Upper lobe of right lung (tissue), 1 donor: ENCODE measurements at regions not wholly inside any gene's neighbourhood (a gene's known extent, or its start where the extent isn't known, plus 50 kb on each side); places are given as distances from the start of the nearest gene placed in this dataset.
A peak's percentile ranks its signal among the peaks of the same experiment; 100 is the strongest.

Experiments used
- ATAC-seq: fragments of 200-7000 bp; cut with Tn5 transposase; one replicate; pipeline ENCODE4 v1.9.1; 2020; ENCODE audit warnings: mild to moderate bottlenecking, moderate library complexity
- DNase-seq: peaks from one replicate; pipeline ENCODE4 v3.0.0-alpha.2; 2020
- H3K27ac ChIP-seq: fragments of 200-600 bp; one replicate; pipeline ENCODE4 v1.8.0; 2022
- H3K27me3 ChIP-seq: fragments of 200-600 bp; one replicate; pipeline ENCODE4 v1.8.0; 2022; ENCODE audit warnings: mild to moderate bottlenecking
- H3K36me3 ChIP-seq: fragments of 200-600 bp; one replicate; pipeline ENCODE4 v1.8.0; 2022
- H3K4me1 ChIP-seq: fragments of 200-600 bp; one replicate; pipeline ENCODE4 v1.8.0; 2022
- H3K4me3 ChIP-seq: fragments of 200-600 bp; one replicate; pipeline ENCODE4 v1.8.0; 2022; ENCODE audit warnings: mild to moderate bottlenecking
- H3K9me3 ChIP-seq: fragments of 200-600 bp; one replicate; pipeline ENCODE4 v1.8.0; 2022
- intact Hi-C: fragments of 100-400 bp; cut with DNase I; formaldehyde crosslinking; loops from one replicate; pipeline ENCODE4 v1.11.0; 2022
- TF ChIP-seq, protein P1 (sequence below): fragments of 200-600 bp; IDR thresholded peaks from one replicate; pipeline ENCODE4 v1.8.0; 2022; ENCODE audit warnings: antibody characterized with exemption
- donor health status: DM: no; HTN: yes; CAD: no; lungs with severe emphysema.

DNA sequence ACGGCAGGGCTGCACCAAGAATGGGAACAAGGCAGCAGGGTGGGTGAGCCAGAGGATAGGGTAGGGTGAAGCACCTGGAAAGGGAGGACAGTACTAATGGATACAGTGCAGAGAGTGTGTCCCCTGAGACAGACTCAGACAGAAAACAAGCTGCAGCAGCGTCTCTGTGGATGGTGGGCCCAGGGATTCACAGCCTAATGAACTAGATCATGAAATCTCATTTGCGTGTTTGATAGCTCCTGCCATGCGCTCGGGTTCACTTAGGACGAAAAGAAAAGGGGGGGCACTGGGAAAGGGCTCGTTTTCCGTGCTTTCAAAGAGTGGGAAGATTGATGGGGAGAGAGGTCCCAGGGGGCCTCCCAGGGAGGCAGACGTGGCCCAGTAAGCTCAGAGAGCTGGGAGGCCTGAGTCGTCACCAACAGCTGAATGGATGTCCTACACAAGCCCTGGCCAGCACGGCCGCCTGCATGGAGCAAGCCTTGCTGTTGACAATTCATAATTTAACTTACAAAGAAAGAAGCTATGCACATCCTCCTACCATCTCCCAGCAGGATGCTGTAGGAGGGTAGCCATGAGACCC, 446.9 kb downstream of the BCOR start:
- TF ChIP-seq, protein P1, sequence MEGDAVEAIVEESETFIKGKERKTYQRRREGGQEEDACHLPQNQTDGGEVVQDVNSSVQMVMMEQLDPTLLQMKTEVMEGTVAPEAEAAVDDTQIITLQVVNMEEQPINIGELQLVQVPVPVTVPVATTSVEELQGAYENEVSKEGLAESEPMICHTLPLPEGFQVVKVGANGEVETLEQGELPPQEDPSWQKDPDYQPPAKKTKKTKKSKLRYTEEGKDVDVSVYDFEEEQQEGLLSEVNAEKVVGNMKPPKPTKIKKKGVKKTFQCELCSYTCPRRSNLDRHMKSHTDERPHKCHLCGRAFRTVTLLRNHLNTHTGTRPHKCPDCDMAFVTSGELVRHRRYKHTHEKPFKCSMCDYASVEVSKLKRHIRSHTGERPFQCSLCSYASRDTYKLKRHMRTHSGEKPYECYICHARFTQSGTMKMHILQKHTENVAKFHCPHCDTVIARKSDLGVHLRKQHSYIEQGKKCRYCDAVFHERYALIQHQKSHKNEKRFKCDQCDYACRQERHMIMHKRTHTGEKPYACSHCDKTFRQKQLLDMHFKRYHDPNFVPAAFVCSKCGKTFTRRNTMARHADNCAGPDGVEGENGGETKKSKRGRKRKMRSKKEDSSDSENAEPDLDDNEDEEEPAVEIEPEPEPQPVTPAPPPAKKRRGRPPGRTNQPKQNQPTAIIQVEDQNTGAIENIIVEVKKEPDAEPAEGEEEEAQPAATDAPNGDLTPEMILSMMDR: no peak
- DNase-seq (no peak), ATAC-seq (no peak)
- Histone ChIP-seq H3K36me3 (no peaks in the 10 kb centered on the region), H3K27me3 (no peaks in the 10 kb centered on the region), H3K9me3 (no peaks in the 10 kb centered on the region), H3K4me3 (no peak overlapping the region), H3K4me1 (no peaks in the 10 kb centered on the region), H3K27ac (no peak overlapping the region)
- intact Hi-C loops: no loop called here

DNA sequence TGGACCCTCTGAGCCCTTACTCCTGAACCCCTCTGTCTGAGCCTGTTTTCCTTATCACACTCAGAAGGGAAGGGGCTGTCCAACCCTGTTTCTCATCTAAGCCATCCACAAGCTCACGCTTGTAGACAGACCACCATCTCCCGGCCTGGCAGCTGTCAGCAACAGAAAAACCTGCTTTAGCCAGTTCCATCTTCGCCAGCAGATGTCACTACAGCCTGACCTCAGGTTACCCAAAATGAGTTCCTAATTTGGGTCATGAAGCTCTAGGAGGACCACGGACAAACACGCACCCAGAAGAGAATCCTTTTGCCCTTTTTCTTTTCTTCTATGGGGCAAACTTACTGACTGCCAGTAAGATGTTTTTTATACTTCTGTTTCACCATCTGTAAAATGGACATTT, 445.4 kb downstream of the BCOR start:
- Histone ChIP-seq H3K4me3 (no peak overlapping the region), H3K27ac (no peak overlapping the region), H3K4me1 (no peaks in the 10 kb centered on the region), H3K27me3 (no peaks in the 10 kb centered on the region), H3K9me3 (no peaks in the 10 kb centered on the region), H3K36me3 (no peaks in the 10 kb centered on the region)
- ATAC-seq: peak; percentile 43
- intact Hi-C loops: no loop called here
- TF ChIP-seq, protein P1: peak; percentile 37
- no peak for DNase-seq

DNA sequence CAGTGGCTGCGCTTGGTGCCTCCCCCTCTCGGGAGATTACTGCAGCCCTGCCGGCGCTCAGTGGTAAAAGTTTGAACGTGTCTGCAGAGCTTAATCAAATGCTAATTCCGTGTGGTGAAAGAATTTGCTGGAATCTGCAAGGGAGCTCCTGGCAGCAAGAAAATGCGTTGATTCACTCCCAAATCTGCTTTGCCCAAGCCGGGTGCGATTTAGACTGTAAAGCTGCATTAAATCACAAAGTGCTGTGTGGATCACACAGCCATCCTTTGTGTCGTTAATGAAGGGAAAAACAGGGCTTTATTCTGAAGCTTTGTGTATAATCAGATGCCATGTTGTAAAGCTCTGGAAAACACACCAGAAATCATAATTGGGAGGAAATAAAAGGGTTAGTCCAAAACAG, 444.1 kb downstream of the BCOR start:
- H3K4me3 ChIP-seq: no peak overlapping the region

DNA sequence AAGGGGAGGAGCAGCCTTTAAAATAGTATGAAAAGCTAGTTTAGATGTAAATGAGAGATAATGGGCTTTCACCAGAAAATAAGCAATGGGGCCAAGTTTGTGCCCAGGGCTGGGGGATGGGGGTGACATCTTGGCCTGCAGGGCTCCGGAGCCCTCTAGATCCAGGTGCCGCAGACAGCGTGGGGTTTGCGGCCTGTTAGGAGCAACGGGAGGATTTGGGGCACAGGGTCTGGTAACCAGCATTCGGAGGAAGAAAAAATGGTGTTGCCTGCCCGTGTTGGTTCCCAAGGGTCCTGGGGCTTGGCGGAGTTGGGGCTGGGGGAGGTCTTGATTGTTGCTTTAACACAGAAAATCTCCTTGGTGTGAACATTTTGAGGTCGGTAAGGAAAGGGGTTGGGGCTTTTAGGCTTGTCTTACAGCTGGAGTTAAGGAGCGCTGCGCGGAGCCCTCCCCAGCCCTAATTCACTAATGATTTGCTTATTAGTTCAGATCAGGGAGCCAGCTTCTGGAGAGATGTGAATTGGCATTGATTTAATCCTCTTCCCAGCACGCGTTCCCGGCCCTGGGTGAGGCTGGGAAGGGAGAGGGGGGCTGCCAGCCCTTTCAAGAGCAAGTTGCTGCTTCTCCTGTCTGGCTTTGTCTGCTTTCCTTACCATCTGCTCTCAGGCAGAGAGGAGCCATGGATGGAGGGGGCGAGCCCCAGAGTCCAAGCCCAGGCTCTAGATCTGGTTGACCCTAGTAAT, 443.4 kb downstream of the BCOR start:
- no peak for ATAC-seq
- Histone ChIP-seq H3K4me1 (no peaks in the 10 kb centered on the region), H3K27me3 (no peaks in the 10 kb centered on the region), H3K36me3 (no peaks in the 10 kb centered on the region), H3K9me3 (no peaks in the 10 kb centered on the region), H3K27ac (no peak overlapping the region), H3K4me3 (no peak overlapping the region)
- DNase-seq: no peak
- intact Hi-C loops: no loop called here
- TF ChIP-seq, protein P1: no peak

More for the DNA sequence above, 444.1 kb downstream of the BCOR start:
- no peak for ATAC-seq
- Histone ChIP-seq H3K27ac (no peak overlapping the region), H3K9me3 (no peaks in the 10 kb centered on the region), H3K4me1 (no peaks in the 10 kb centered on the region), H3K27me3 (no peaks in the 10 kb centered on the region), H3K36me3 (no peaks in the 10 kb centered on the region)
- TF ChIP-seq, protein P1: no peak
- DNase-seq: no peak
- intact Hi-C loops: no loop called here

DNA sequence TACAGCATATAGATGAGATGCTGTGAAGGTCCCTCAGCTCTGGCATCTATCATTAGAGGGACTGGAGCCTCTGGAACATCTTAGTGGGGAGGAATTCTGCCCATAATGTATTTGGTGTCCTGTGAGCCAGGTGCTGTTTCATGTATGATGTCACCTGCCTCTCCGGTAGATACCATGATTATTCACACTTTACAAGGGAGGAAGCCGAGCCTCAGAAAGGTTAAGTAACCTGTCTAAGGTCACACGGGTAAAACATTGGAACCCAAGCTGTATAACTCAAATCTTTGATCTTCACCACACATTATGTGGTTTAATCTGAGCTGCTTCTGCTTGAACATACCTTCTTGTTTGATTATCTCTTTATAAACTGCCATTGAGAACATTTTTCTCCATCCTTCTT, 442.8 kb downstream of the BCOR start:
- no peak overlapping the region for H3K27ac ChIP-seq
- H3K4me1 ChIP-seq: no peaks in the 10 kb centered on the region
- DNase-seq (no peak), ATAC-seq (no peak)
- no peaks in the 10 kb centered on the region for H3K9me3 ChIP-seq
- no peaks in the 10 kb centered on the region for H3K36me3 ChIP-seq
- H3K27me3 ChIP-seq: no peaks in the 10 kb centered on the region
- intact Hi-C loops: no loop called here
- H3K4me3 ChIP-seq: no peak overlapping the region
- TF ChIP-seq, protein P1: no peak
